Keratinocyte (primary cell): ENCODE measurements at regions not wholly inside any gene's neighbourhood (a gene's known extent, or its start where the extent isn't known, plus 50 kb on each side); places are given as distances from the start of the nearest gene placed in this dataset.

Experiments used
- DNase-seq: peaks from one replicate; pipeline ENCODE4 v3.0.0-alpha.2; 2011; ENCODE audit warnings: low read depth, missing footprints, low spot score
- FAIRE-seq: peaks from 2 replicates; lab custom pipeline; 2011; peaks lifted over from hg19 to GRCh38; lab: Jason Lieb, UNC
- H2AFZ ChIP-seq: 2 replicates; pipeline ENCODE4 v1.6.0; 2012; ENCODE audit warnings: low read length, control low read depth, inconsistent platforms; ENCODE audit not compliant: control insufficient read depth
- H3K27ac ChIP-seq: 2 replicates; pipeline ENCODE4 v1.5.1; 2011; ENCODE audit warnings: low read length; ENCODE audit not compliant: control insufficient read depth, insufficient read depth
- H3K27me3 ChIP-seq: 3 replicates; pipeline ENCODE4 v1.6.0; 2011; ENCODE audit warnings: low read length; ENCODE audit not compliant: control insufficient read depth, insufficient read depth; ENCODE audit errors: extremely low read depth
- H3K36me3 ChIP-seq, 2 experiments: 2 replicates in 1 of 2; 3 replicates in 1 of 2; pipeline ENCODE4 v1.5.1; 2011; ENCODE audit warnings: low read length in 2 of 2, mild to moderate bottlenecking in 1 of 2; ENCODE audit not compliant: control insufficient read depth in 2 of 2, insufficient read depth in 2 of 2; ENCODE audit errors: extremely low read depth in 1 of 2
- H3K4me1 ChIP-seq: 3 replicates; pipeline ENCODE4 v1.5.1; 2011; ENCODE audit warnings: low read length; ENCODE audit not compliant: control insufficient read depth, insufficient read depth; ENCODE audit errors: extremely low read depth
- H3K4me2 ChIP-seq: 3 replicates; pipeline ENCODE4 v1.6.0; 2011; ENCODE audit warnings: low read depth, low read length; ENCODE audit not compliant: control insufficient read depth, insufficient read depth; ENCODE audit errors: extremely low read depth
- H3K4me3 ChIP-seq, 3 experiments: fragments of 200-600 bp in 1 of 3; sonication (generic) in 1 of 3; 2 replicates in 2 of 3; 3 replicates in 1 of 3; pipeline ENCODE4 v1.5.1; 2011 to 2016; ENCODE audit warnings: low read length in 3 of 3, mild to moderate bottlenecking in 3 of 3, control low read depth in 2 of 3, inconsistent platforms in 1 of 3, low read depth in 1 of 3, mixed read lengths in 1 of 3, mixed run types in 1 of 3, moderate library complexity in 1 of 3; ENCODE audit not compliant: control insufficient read depth in 2 of 3, insufficient read depth in 2 of 3; ENCODE audit errors: extremely low read depth in 1 of 3
- H3K79me2 ChIP-seq: 2 replicates; pipeline ENCODE4 v1.6.0; 2012; ENCODE audit warnings: low read length; ENCODE audit not compliant: control insufficient read depth, insufficient read depth
- H3K9ac ChIP-seq: 3 replicates; pipeline ENCODE4 v1.6.0; 2011; ENCODE audit warnings: low read length; ENCODE audit not compliant: control insufficient read depth, insufficient read depth; ENCODE audit errors: extremely low read depth
- H3K9me1 ChIP-seq: 3 replicates; pipeline ENCODE4 v1.6.0; 2011; ENCODE audit warnings: low read length; ENCODE audit not compliant: control insufficient read depth, insufficient read depth; ENCODE audit errors: extremely low read depth
- H3K9me3 ChIP-seq: 2 replicates; pipeline ENCODE4 v1.5.1; 2012; ENCODE audit warnings: low read depth, low read length; ENCODE audit not compliant: control insufficient read depth
- H4K20me1 ChIP-seq: 3 replicates; pipeline ENCODE4 v1.6.0; 2011; ENCODE audit warnings: low read length; ENCODE audit not compliant: control insufficient read depth, insufficient read depth; ENCODE audit errors: extremely low read depth
- CTCF ChIP-seq, 3 experiments: IDR thresholded peaks in 1 of 3; conservative IDR thresholded peaks in 1 of 3; optimal IDR thresholded peaks in 1 of 3; 2 replicates in 2 of 3; 3 replicates in 1 of 3; pipeline versions ENCODE3 to v1.5.1; 2011; ENCODE audit warnings: low read length in 3 of 3, mild to moderate bottlenecking in 3 of 3, moderate library complexity in 2 of 3, control low read depth in 1 of 3, inconsistent platforms in 1 of 3; ENCODE audit not compliant: insufficient read depth in 2 of 3; ENCODE audit errors: extremely low read depth in 1 of 3
- EZH2 ChIP-seq: IDR thresholded peaks from one replicate; pipeline ENCODE4 v1.6.1; 2012; ENCODE audit warnings: inconsistent platforms, mild to moderate bottlenecking, low read length, moderate library complexity
- dilution Hi-C: fragments of 300-500 bp; cut with MboI; formaldehyde crosslinking; loops from one replicate; pipeline ENCODE4 v1.7.0; 2020; ENCODE audit warnings: low sequenced_read_pairs; ENCODE audit not compliant: extremely low pct_ligation_motif_present

DNA sequence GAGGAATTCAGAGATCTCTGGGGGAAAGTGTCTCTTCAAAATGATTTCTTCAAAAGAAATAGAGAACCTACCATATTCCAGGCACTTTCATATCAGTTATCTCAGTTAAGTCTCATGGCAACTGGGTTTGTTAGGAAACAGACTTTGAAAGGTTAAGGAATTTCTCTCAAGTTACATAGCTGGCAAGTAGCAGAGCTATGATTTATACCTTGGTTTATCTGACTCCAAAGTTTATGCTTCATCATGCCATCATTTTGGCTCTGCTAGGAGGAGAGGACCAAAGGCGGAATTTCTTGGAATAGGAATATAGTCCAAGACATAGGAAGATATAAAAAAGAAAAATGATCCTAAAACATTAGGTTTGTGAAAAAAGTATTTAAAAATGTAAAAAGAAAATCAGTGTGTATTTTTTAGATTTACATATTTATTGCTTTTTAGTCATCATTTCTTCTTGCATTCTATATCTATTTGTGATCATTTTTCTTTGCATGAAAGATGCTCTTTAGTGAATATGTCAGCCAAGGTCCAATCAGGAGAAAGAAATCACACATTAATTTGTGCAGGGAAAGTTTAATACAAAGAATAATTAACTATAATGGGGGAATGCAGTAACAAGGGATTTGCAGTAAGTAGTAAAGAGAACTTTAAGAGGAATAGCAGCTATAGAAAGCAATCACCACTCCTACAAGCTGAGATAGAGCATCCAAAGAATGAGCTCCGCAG is 199.1 kb upstream of the ZBED5 start:
- Histone ChIP-seq H3K4me1 (no peaks in the 10 kb centered on the region), H3K27ac (no peak overlapping the region), H3K27me3 (peaks cover 7% of the 10 kb centered on the region), H3K4me3 (no peak overlapping the region), H3K79me2 (no peaks in the 10 kb centered on the region), H3K4me2 (no peak overlapping the region), H4K20me1 (no peaks in the 10 kb centered on the region), H3K36me3 (no peaks in the 10 kb centered on the region), H3K9me3 (no peaks in the 10 kb centered on the region), H3K9me1 (no peaks in the 10 kb centered on the region), H3K9ac (no peak overlapping the region), H2AFZ (no peak overlapping the region)
- DNase-seq (no peak), FAIRE-seq (no peak)
- dilution Hi-C loops = no loop called here
- TF ChIP-seq CTCF (optimal IDR thresholded peaks at IDR 0.05 in 1 of 3, IDR thresholded peaks at IDR 0.05 in 1 of 3, conservative IDR thresholded peaks at IDR 0.05 in 1 of 3; ENCODE audit: extremely low read depth in 1 of 3, insufficient read depth in 2 of 3, low read length in 3 of 3) (no peak), EZH2 (no peak)

GRCh38 chr11:11056316-11056715 is 198.5 kb upstream of the ZBED5 start:
- DNase-seq = no peak
- no peaks in the 10 kb centered on the region for H3K36me3 ChIP-seq
- no peak overlapping the region for H3K9ac ChIP-seq
- H3K27me3 ChIP-seq = peaks cover 7% of the 10 kb centered on the region
- H3K4me2 ChIP-seq = no peak overlapping the region
- H3K9me3 ChIP-seq = no peaks in the 10 kb centered on the region
- no peak overlapping the region for H3K4me3 ChIP-seq
- no peaks in the 10 kb centered on the region for H3K9me1 ChIP-seq
- H3K4me1 ChIP-seq = no peaks in the 10 kb centered on the region
- no peak for FAIRE-seq
- no peak overlapping the region for H3K27ac ChIP-seq
- no peaks in the 10 kb centered on the region for H4K20me1 ChIP-seq
- no peaks in the 10 kb centered on the region for H3K79me2 ChIP-seq
- dilution Hi-C loops = no loop called here
- no peak overlapping the region for H2AFZ ChIP-seq
- TF ChIP-seq EZH2 = no peak
- no peak for TF ChIP-seq CTCF (optimal IDR thresholded peaks at IDR 0.05 in 1 of 3, IDR thresholded peaks at IDR 0.05 in 1 of 3, conservative IDR thresholded peaks at IDR 0.05 in 1 of 3; ENCODE audit: extremely low read depth in 1 of 3, insufficient read depth in 2 of 3, low read length in 3 of 3)
